ENCODE measurements at regions not wholly inside any gene's neighbourhood (a gene's known extent, or its start where the extent isn't known, plus 50 kb on each side); places are given as distances from the start of the nearest gene placed in this dataset.

DNA sequence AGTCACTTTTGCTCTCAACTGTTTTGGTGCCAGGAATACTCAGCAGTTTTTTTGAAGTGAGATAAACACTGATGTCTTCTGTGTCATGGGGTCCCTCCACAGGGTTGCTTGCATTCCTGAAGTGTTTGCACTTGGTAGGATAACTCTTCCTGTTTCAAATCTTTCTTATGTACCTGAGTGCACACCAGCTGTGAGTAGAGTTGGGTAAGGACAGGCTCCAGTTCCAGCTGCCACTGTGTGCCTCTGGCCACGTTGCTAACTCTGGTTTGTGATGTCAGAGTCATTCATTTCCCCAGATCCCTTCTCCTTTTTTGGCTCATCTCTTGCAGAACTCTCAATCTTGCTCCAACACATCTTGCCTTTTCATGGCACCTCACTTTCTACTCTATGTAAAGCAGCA lies 356.3 kb upstream of the B3GALT2 start:
- TF ChIP-seq, protein P1, sequence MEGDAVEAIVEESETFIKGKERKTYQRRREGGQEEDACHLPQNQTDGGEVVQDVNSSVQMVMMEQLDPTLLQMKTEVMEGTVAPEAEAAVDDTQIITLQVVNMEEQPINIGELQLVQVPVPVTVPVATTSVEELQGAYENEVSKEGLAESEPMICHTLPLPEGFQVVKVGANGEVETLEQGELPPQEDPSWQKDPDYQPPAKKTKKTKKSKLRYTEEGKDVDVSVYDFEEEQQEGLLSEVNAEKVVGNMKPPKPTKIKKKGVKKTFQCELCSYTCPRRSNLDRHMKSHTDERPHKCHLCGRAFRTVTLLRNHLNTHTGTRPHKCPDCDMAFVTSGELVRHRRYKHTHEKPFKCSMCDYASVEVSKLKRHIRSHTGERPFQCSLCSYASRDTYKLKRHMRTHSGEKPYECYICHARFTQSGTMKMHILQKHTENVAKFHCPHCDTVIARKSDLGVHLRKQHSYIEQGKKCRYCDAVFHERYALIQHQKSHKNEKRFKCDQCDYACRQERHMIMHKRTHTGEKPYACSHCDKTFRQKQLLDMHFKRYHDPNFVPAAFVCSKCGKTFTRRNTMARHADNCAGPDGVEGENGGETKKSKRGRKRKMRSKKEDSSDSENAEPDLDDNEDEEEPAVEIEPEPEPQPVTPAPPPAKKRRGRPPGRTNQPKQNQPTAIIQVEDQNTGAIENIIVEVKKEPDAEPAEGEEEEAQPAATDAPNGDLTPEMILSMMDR (IDR thresholded peaks at IDR 0.05; ENCODE audit: low read depth, low read length): no peak
- no peak for DNase-seq (ENCODE audit: extremely low read depth, low read depth)

DNA sequence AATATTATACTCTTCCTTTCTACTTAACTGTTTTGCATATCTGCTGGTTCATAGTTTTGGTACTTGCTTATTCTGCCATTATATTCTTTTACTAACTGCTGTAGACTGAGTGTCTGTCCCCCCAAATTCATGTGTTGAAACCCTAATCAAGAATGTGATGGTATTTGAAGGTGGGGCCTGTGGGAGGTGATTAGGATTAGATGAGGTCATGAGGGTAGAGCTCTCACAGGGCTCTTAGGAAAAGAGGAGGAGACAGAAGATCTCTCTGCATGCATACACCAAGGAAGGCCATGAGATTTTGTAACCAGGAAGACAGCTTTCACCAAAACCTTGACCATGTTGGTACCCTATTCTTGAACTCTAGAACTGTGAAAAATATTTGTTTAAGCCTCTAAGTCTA lies 354.1 kb upstream of the B3GALT2 start:
- TF ChIP-seq, protein P1 (IDR thresholded peaks at IDR 0.05; ENCODE audit: low read depth, low read length): no peak
- no peak for DNase-seq (ENCODE audit: extremely low read depth, low read depth)

DNA sequence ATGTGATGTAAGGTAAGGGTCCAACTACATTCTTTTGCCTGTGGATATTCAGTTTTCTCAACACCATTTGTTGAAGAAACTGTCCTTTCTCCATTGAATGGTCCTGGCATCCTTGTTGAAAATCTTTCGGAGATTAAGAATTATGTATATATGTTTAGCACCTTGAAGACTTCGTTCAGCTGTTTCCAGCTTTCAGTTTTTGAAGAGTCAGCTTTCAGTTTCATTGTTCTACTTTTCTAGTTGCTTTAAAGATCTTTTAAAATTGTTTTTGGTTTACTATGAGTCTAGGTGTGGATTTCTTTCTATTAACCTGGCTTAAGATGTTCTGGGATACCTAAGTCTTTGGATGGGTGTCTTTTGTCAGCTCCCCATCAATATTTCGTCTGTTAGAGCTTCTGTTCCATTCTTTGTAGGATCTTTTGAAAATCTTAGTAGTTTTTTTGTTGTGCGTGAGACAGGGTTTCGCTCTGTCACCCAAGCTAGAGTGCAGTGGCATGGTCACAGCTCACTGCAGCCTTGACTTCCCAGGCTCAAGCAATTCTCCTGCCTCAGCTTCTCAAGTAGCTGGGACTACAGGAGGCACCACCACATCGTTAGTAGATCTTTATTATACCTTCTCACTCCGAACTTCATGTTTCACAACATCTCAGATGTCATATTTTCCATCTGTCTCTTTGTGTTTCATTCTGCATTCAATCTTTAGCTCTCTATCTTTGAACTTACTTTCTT lies 353.5 kb upstream of the B3GALT2 start:
- no peak for DNase-seq (ENCODE audit: extremely low read depth, low read depth)
- TF ChIP-seq, protein P1 (IDR thresholded peaks at IDR 0.05; ENCODE audit: low read depth, low read length): no peak

DNA sequence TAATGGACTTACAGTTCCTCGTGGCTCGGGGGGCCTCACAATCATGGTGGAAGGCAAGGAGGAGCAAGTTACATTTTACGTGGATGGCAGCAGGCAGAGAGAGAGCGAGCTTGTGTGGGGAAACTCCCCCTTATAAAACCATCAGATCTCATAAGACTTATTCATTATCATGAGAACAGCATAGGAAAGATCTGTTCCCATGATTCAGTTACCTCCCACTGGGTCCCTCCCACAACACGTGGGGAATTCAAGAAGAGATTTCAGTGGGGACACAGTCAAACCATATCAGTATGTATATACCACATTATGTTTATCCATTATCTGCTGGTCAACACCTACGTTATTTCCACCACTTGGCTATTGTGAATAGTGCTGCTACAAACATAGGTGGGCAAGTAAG lies 352.3 kb upstream of the B3GALT2 start:
- TF ChIP-seq, protein P1 (IDR thresholded peaks at IDR 0.05; ENCODE audit: low read depth, low read length): no peak
- no peak for DNase-seq (ENCODE audit: extremely low read depth, low read depth)

DNA sequence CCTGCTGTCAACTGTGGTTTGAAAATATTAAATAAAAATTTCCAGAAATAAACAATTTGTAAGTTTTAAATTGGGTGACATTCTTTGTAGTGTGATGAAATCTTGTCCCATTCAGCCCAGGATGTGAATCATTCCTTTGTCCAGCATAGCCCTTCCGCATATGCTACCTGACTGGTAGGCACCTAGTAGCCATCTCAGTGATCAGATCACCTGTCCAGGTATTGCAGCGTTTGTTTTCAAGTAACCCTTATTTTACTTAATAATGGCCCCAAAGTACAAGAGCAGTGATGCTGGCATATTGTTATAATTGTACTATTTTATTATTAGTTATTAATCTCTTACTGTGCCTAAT lies 351.6 kb upstream of the B3GALT2 start:
- DNase-seq (ENCODE audit: extremely low read depth, low read depth): no peak
- TF ChIP-seq, protein P1 (IDR thresholded peaks at IDR 0.05; ENCODE audit: low read depth, low read length): no peak

DNA sequence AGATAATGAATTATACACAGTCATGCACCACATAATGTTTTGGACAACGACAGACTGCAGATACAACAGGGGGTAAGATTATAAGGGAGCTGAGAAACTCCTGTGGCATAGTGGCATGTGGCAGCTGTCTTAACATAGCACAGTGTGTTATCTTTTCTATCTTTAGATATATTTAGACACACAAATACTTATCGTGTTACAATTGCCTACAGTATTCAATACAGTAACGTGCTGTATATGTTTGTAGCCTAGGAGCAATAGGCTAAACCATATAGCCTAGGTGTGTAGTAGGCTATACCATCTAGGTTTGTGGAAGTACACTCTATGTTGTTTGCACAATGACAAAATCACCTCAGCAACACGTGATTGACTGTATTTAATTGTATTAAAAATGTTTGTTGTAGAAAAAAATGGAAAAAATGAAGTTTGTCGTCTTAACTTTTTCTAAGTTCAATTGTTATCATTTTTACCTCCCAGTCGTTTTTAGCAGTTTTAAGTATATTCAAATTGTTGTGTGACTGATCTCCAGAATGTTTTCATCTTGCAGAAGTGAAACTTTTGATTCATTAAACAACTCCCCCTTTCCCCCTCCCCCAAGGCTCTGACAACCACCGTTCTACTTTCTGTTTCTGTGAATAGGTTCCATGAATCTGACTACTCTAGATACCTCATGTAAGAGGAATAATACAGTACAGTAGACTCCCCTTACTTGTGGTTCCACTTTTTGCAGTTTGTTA lies 351.0 kb upstream of the B3GALT2 start:
- TF ChIP-seq, protein P1 (IDR thresholded peaks at IDR 0.05; ENCODE audit: low read depth, low read length): no peak
- no peak for DNase-seq (ENCODE audit: extremely low read depth, low read depth)

DNA sequence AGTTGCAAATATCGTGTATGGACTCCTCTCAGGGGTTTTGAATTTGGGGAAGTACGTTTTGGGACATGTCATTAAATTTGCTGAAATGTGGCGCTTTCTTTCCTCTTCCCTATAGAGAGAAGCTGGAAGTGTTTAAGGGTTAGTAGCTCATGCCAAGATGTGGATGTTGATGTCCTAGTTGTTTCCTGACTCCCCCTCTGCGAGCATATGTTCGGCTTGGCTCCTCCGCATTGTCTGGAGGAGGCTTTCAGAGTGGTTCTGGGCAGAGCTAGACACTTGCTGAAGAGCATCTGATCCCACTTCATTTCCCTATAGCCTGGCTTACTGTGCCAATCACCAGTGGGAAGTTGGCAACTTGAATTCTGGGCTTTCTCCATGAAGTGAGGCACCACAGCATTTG lies 347.4 kb upstream of the B3GALT2 start:
- DNase-seq (ENCODE audit: extremely low read depth, low read depth): no peak
- TF ChIP-seq, protein P1 (IDR thresholded peaks at IDR 0.05; ENCODE audit: low read depth, low read length): no peak
